ENCODE measurements at regions not wholly inside any gene's neighbourhood (a gene's known extent, or its start where the extent isn't known, plus 50 kb on each side); places are given as distances from the start of the nearest gene placed in this dataset.

GRCh38 chr2:91442246-91442905, 2750.9 kb downstream of the RPIA start:
- TF ChIP-seq CTCF (conservative IDR thresholded peaks at IDR 0.05; ENCODE audit: low read depth, low read length) (no peak), CEBPB (IDR thresholded peaks at IDR 0.05; ENCODE audit: low read depth, low read length) (no peak), POLR2A (IDR thresholded peaks at IDR 0.05; ENCODE audit: low read depth, low read length) (no peak), FOS (IDR thresholded peaks at IDR 0.05; ENCODE audit: low read depth, low read length) (no peak), MXI1 (IDR thresholded peaks at IDR 0.05; ENCODE audit: borderline replicate concordance, low read depth, low read length) (no peak)

Measured in IMR-90 (cell line).